ENCODE measurements at regions not wholly inside any gene's neighbourhood (a gene's known extent, or its start where the extent isn't known, plus 50 kb on each side); places are given as distances from the start of the nearest gene placed in this dataset.

DNA sequence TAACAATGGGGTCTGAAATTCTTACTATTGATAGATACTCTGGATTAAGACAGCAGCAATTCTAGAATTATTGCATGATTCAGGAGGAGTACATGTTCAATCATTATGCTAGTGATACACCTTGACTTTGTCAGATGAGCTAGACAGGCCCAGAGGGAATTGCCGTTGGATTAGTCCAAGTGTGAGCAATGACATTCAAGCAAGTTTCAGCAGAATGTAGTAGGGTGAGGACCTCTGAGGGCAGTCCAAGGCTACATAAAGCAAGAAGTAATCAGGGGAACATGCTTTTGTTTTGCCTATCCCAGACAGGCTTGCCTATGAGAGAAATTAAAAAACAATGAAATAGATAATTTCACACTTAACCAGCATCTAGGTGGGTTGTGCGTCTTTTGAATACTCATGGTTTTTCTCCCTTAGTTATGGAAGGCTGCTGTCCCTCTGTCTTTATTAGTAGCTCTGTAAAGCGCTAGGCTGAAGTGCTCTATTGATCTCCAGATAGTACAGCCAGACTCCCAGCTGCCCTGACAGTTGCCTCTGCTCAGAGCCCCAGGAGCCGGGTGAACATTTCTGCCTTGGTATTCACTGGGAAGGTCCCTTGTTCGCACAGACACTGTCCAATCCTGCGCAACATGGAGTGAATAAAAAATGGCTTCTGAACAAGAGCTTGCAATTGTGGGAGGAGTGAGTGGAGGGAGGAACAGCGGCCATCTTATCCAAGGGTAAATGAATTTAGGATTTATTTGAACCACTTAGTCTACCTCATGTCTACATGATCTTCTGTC is 316.6 kb upstream of the ONECUT1 start:
- Histone ChIP-seq H3K14ac (ENCODE audit: low read length) (no peak overlapping the region), H4K12ac (ENCODE audit: low read depth, low read length) (no peak overlapping the region), H3K79me2 (ENCODE audit: control insufficient read depth, insufficient read depth, low read length, poor library complexity) (no peaks in the 10 kb centered on the region), H4K91ac (ENCODE audit: low read depth, low read length) (no peak overlapping the region), H3K9ac (ENCODE audit: low read length) (no peak overlapping the region), H3K27ac (ENCODE audit: low read depth, low read length) (no peak overlapping the region), H3K9me3 (ENCODE audit: insufficient read depth, low read depth, low read length) (no peaks in the 10 kb centered on the region), H2BK12ac (ENCODE audit: low read length) (no peak overlapping the region), H2AFZ (ENCODE audit: insufficient read depth, low read length, poor library complexity) (no peak overlapping the region), H3K36me3 (ENCODE audit: control insufficient read depth in 1 of 2, insufficient read depth in 2 of 2, low read length in 2 of 2) (no peaks in the 10 kb centered on the region), H3K23ac (ENCODE audit: low read length) (no peak overlapping the region), H3K27me3 (ENCODE audit: insufficient read depth, low read length) (no peaks in the 10 kb centered on the region), H2AK5ac (ENCODE audit: low read length) (no peak overlapping the region), H3K79me1 (ENCODE audit: low read length) (no peaks in the 10 kb centered on the region), H3K4me1 (ENCODE audit: control insufficient read depth in 1 of 2, insufficient read depth in 2 of 2, low read length in 2 of 2) (no peaks in the 10 kb centered on the region), H4K8ac (ENCODE audit: low read depth, low read length) (no peak overlapping the region), H3K4ac (ENCODE audit: low read depth, low read length) (no peak overlapping the region), H2BK5ac (ENCODE audit: low read depth, low read length, poor library complexity) (no peak overlapping the region), H3K18ac (ENCODE audit: low read length) (no peak overlapping the region), H3K4me2 (ENCODE audit: low read length) (no peak overlapping the region), H2BK120ac (ENCODE audit: insufficient read depth, low read length, poor library complexity) (no peak overlapping the region), H3K4me3 (ENCODE audit: low read depth, low read length) (no peak overlapping the region)
- DNase-seq, result no peak
- no CpG with 5 or more reads among the region's 7 CpGs for WGBS (ENCODE audit: extremely low coverage, insufficient coverage, insufficient read length)

DNA sequence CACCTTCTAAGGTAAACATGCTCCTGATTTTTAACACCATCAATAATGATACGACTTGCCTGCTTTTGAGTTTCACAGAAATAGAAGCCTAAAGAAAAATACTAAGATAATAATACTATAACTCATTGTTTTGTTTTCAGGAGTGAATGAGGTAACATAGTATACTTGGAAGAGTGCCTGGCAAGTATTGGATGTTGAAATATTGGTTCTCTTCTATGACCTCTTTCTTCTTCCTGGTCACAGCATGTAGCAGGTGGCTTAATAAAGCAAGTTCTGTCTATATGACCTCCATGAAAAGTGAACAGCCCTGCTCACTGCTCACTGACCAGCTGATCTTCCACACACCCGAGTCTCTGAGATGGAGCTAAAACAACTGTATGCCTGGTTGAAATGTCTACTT is 312.3 kb upstream of the ONECUT1 start:
- no peak overlapping the region for H3K4ac ChIP-seq (ENCODE audit: low read depth, low read length)
- no peak overlapping the region for H3K27ac ChIP-seq (ENCODE audit: low read depth, low read length)
- H2AFZ ChIP-seq (ENCODE audit: insufficient read depth, low read length, poor library complexity), result no peak overlapping the region
- H3K18ac ChIP-seq (ENCODE audit: low read length), result no peak overlapping the region
- H3K4me2 ChIP-seq (ENCODE audit: low read length), result no peak overlapping the region
- no peak overlapping the region for H4K8ac ChIP-seq (ENCODE audit: low read depth, low read length)
- H3K79me1 ChIP-seq (ENCODE audit: low read length), result no peaks in the 10 kb centered on the region
- no peak overlapping the region for H2AK5ac ChIP-seq (ENCODE audit: low read length)
- no peaks in the 10 kb centered on the region for H3K36me3 ChIP-seq (ENCODE audit: control insufficient read depth in 1 of 2, insufficient read depth in 2 of 2, low read length in 2 of 2)
- H3K23ac ChIP-seq (ENCODE audit: low read length), result no peak overlapping the region
- no peak overlapping the region for H3K9ac ChIP-seq (ENCODE audit: low read length)
- no peak overlapping the region for H4K91ac ChIP-seq (ENCODE audit: low read depth, low read length)
- no peak overlapping the region for H2BK5ac ChIP-seq (ENCODE audit: low read depth, low read length, poor library complexity)
- no peak overlapping the region for H3K14ac ChIP-seq (ENCODE audit: low read length)
- H4K12ac ChIP-seq (ENCODE audit: low read depth, low read length), result no peak overlapping the region
- H3K27me3 ChIP-seq (ENCODE audit: insufficient read depth, low read length), result no peaks in the 10 kb centered on the region
- no peaks in the 10 kb centered on the region for H3K9me3 ChIP-seq (ENCODE audit: insufficient read depth, low read depth, low read length)
- no peak overlapping the region for H2BK120ac ChIP-seq (ENCODE audit: insufficient read depth, low read length, poor library complexity)
- WGBS (ENCODE audit: extremely low coverage, insufficient coverage, insufficient read length), result no CpG with 5 or more reads among the region's 2 CpGs
- no peak overlapping the region for H3K4me3 ChIP-seq (ENCODE audit: low read depth, low read length)
- no peaks in the 10 kb centered on the region for H3K4me1 ChIP-seq (ENCODE audit: control insufficient read depth in 1 of 2, insufficient read depth in 2 of 2, low read length in 2 of 2)
- DNase-seq, result no peak
- no peak overlapping the region for H2BK12ac ChIP-seq (ENCODE audit: low read length)
- no peaks in the 10 kb centered on the region for H3K79me2 ChIP-seq (ENCODE audit: control insufficient read depth, insufficient read depth, low read length, poor library complexity)

DNA sequence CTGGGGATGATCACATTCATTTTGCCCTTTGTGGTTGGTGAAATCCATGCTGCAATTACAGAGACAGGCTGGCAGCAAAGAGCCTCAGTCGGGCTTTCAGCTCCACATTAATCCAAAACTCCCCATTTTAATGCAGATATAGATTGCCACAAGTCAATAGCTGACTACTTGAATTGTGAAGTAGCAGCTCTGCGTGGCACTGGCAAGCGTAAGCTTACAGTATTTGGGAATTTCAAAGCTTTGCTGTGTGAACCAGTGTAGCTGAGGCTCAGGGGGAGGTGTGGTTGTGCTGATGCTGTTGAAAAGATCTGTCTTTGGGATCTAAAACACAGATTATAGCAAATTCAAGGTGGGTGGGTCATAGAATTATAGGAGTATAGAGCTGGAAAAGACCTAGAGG is 290.3 kb upstream of the ONECUT1 start:
- Histone ChIP-seq H3K18ac (ENCODE audit: low read length) (no peak overlapping the region), H3K4me2 (ENCODE audit: low read length) (no peak overlapping the region), H4K8ac (ENCODE audit: low read depth, low read length) (no peak overlapping the region), H4K91ac (ENCODE audit: low read depth, low read length) (no peak overlapping the region), H3K14ac (ENCODE audit: low read length) (no peak overlapping the region), H3K9ac (ENCODE audit: low read length) (no peak overlapping the region), H2BK5ac (ENCODE audit: low read depth, low read length, poor library complexity) (no peak overlapping the region), H3K23ac (ENCODE audit: low read length) (no peak overlapping the region), H2AK5ac (ENCODE audit: low read length) (no peak overlapping the region), H2BK120ac (ENCODE audit: insufficient read depth, low read length, poor library complexity) (no peak overlapping the region), H3K9me3 (ENCODE audit: insufficient read depth, low read depth, low read length) (no peaks in the 10 kb centered on the region), H3K79me2 (ENCODE audit: control insufficient read depth, insufficient read depth, low read length, poor library complexity) (no peaks in the 10 kb centered on the region), H3K4ac (ENCODE audit: low read depth, low read length) (no peak overlapping the region), H3K27ac (ENCODE audit: low read depth, low read length) (no peak overlapping the region), H3K79me1 (ENCODE audit: low read length) (no peaks in the 10 kb centered on the region), H3K27me3 (ENCODE audit: insufficient read depth, low read length) (no peaks in the 10 kb centered on the region), H3K4me1 (ENCODE audit: control insufficient read depth in 1 of 2, insufficient read depth in 2 of 2, low read length in 2 of 2) (no peaks in the 10 kb centered on the region), H3K36me3 (ENCODE audit: control insufficient read depth in 1 of 2, insufficient read depth in 2 of 2, low read length in 2 of 2) (no peaks in the 10 kb centered on the region), H4K12ac (ENCODE audit: low read depth, low read length) (no peak overlapping the region), H3K4me3 (ENCODE audit: low read depth, low read length) (no peak overlapping the region), H2AFZ (ENCODE audit: insufficient read depth, low read length, poor library complexity) (no peak overlapping the region), H2BK12ac (ENCODE audit: low read length) (no peak overlapping the region)
- no peak for DNase-seq
- WGBS (ENCODE audit: extremely low coverage, insufficient coverage, insufficient read length), result no CpG with 5 or more reads among the region's 3 CpGs

DNA sequence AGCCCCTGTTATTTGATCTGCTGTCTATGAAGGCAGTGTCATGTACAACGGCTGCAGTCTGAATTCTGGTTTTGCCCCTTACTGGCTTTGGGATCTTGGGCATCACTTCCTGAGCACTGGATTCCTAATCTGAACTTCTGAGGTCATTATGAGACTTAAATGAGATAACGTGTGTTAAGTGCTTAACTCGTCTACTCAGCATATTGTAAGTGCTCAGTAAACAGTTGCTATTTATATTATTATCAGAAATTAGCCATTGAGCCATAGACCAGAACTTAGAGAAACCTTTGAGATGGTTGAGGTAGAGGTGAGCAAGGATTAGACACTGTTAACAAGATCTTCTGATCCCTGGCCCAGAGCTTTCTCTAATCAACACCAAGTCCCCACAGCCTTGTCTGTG is 284.1 kb upstream of the ONECUT1 start:
- no CpG with 5 or more reads among the region's 3 CpGs for whole genome bisulfite sequencing (ENCODE audit: extremely low coverage, insufficient coverage, insufficient read length)
- Histone ChIP-seq H2BK120ac (ENCODE audit: insufficient read depth, low read length, poor library complexity) (no peak overlapping the region), H3K23ac (ENCODE audit: low read length) (no peak overlapping the region), H4K8ac (ENCODE audit: low read depth, low read length) (no peak overlapping the region), H3K18ac (ENCODE audit: low read length) (no peak overlapping the region), H2AFZ (ENCODE audit: insufficient read depth, low read length, poor library complexity) (no peak overlapping the region), H2BK5ac (ENCODE audit: low read depth, low read length, poor library complexity) (no peak overlapping the region), H2BK12ac (ENCODE audit: low read length) (no peak overlapping the region), H3K79me2 (ENCODE audit: control insufficient read depth, insufficient read depth, low read length, poor library complexity) (no peaks in the 10 kb centered on the region), H4K12ac (ENCODE audit: low read depth, low read length) (no peak overlapping the region), H3K36me3 (ENCODE audit: control insufficient read depth in 1 of 2, insufficient read depth in 2 of 2, low read length in 2 of 2) (no peaks in the 10 kb centered on the region), H3K4ac (ENCODE audit: low read depth, low read length) (no peak overlapping the region), H3K4me3 (ENCODE audit: low read depth, low read length) (no peak overlapping the region), H3K79me1 (ENCODE audit: low read length) (no peaks in the 10 kb centered on the region), H3K4me1 (ENCODE audit: control insufficient read depth in 1 of 2, insufficient read depth in 2 of 2, low read length in 2 of 2) (no peaks in the 10 kb centered on the region), H3K27ac (ENCODE audit: low read depth, low read length) (no peak overlapping the region), H3K14ac (ENCODE audit: low read length) (no peak overlapping the region), H3K4me2 (ENCODE audit: low read length) (no peak overlapping the region), H2AK5ac (ENCODE audit: low read length) (no peak overlapping the region), H3K9me3 (ENCODE audit: insufficient read depth, low read depth, low read length) (no peaks in the 10 kb centered on the region), H3K27me3 (ENCODE audit: insufficient read depth, low read length) (no peaks in the 10 kb centered on the region), H4K91ac (ENCODE audit: low read depth, low read length) (no peak overlapping the region), H3K9ac (ENCODE audit: low read length) (no peak overlapping the region)
- no peak for DNase-seq
